GM21786 (cell line): ENCODE measurements at regions not wholly inside any gene's neighbourhood (a gene's known extent, or its start where the extent isn't known, plus 50 kb on each side); places are given as distances from the start of the nearest gene placed in this dataset.

Source experiments
- ATAC-seq: cut with Tn5 transposase; IDR thresholded peaks from one replicate; pipeline ENCODE4 v1.9.1; 2021; ENCODE audit not compliant: unreplicated experiment

GRCh38 chr10:112005044-112005443 lies 178.5 kb downstream of the GPAM start:
- no peak for ATAC-seq

- no peak for ATAC-seq
Measured at GRCh38 chr10:112006407-112006806, 177.2 kb downstream of the GPAM start.

GRCh38 chr10:112006831-112007230 lies 176.7 kb downstream of the GPAM start:
- no peak for ATAC-seq

GRCh38 chr10:112022196-112022595 lies 161.4 kb downstream of the GPAM start:
- ATAC-seq, result no peak

GRCh38 chr10:112024079-112024478 lies 159.5 kb downstream of the GPAM start:
- no peak for ATAC-seq

GRCh38 chr10:112025228-112025627 lies 158.3 kb downstream of the GPAM start:
- no peak for ATAC-seq

GRCh38 chr10:112026438-112026837 lies 157.1 kb downstream of the GPAM start:
- ATAC-seq, result no peak

GRCh38 chr10:112027731-112028280 lies 155.8 kb downstream of the GPAM start:
- ATAC-seq, result no peak

GRCh38 chr10:112030431-112030830 lies 153.1 kb downstream of the GPAM start:
- ATAC-seq, result no peak

- no peak for ATAC-seq
Measured at GRCh38 chr10:112039823-112040222, 143.7 kb downstream of the GPAM start.

GRCh38 chr10:112040696-112041095 lies 142.9 kb downstream of the GPAM start:
- no peak for ATAC-seq

GRCh38 chr10:112045938-112046337 lies 137.6 kb downstream of the GPAM start:
- ATAC-seq, result no peak

GRCh38 chr10:112047674-112048073 lies 135.9 kb downstream of the GPAM start:
- no peak for ATAC-seq

- ATAC-seq, result no peak
Measured at GRCh38 chr10:112052166-112052565, 131.4 kb downstream of the GPAM start.

- ATAC-seq, result no peak
Measured at GRCh38 chr10:112053895-112054294, 129.7 kb downstream of the GPAM start.

- no peak for ATAC-seq
Measured at GRCh38 chr10:112054516-112054915, 129.0 kb downstream of the GPAM start.

- ATAC-seq, result no peak
Measured at GRCh38 chr10:112057072-112057471, 126.5 kb downstream of the GPAM start.

- no peak for ATAC-seq
Measured at GRCh38 chr10:112059220-112059619, 124.3 kb downstream of the GPAM start.

- ATAC-seq, result no peak
Measured at GRCh38 chr10:112071596-112072133, 111.9 kb downstream of the GPAM start.

- ATAC-seq, result no peak
Measured at GRCh38 chr10:112078003-112078402, 105.6 kb downstream of the GPAM start.

- no peak for ATAC-seq
Measured at GRCh38 chr10:112080231-112080630, 103.3 kb downstream of the GPAM start.

- ATAC-seq, result no peak
Measured at GRCh38 chr10:112082120-112082519, 101.4 kb downstream of the GPAM start.

- no peak for ATAC-seq
Measured at GRCh38 chr10:112083472-112083871, 100.1 kb downstream of the GPAM start.
